NCI-H187 (cell line): ENCODE measurements at regions not wholly inside any gene's neighbourhood (a gene's known extent, or its start where the extent isn't known, plus 50 kb on each side); places are given as distances from the start of the nearest gene placed in this dataset.
"Not testable (repeated sequence)": the region's sequence is repeated elsewhere in the genome, so short reads cannot be mapped to it uniquely, and the experiment has no call there.

ENCODE experiments used
- DNase-seq, 2 experiments: peaks; one replicate each; lab custom pipeline; 2025; lab: John Stamatoyannopoulos, UW

DNA sequence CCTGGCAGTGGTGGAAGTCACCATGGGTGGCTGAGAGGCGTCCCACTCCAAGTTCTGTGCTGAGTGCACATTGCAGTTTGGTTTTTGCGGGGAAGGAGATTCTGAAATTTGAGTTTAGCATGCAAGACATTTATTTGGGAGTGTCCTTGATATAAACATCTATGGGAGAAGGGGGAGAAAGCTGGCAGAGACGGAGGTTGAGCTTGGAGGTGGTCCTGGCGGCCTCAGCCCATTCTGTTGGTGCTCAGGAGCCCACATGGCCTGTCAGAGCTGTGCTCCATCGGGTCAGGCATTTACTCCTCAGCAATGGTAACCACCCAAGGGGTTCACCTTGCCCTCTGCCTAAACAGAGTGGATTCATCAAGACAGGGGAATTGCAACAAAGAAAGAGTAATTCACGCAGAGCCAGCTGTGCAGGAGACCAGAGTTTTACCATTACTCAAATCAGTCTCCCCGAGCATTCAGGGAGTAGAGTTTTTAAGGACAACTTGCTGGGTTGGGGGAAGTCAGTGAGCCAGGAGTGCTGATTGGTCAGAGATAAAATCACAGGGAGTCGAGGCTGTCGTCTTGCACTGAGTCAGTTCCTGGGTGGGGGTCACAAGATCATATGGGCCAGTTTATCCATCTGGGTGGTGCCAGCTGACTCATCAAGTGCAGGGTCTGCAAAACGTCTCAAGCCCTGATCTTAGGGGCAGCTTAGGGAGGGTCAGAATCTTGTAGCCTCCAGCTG, 323.3 kb upstream of the TMEM132C start:
- no peak for DNase-seq

- DNase-seq: no peak
Measured at GRCh38 chr12:127944211-127944899, 322.6 kb upstream of the TMEM132C start.

DNA sequence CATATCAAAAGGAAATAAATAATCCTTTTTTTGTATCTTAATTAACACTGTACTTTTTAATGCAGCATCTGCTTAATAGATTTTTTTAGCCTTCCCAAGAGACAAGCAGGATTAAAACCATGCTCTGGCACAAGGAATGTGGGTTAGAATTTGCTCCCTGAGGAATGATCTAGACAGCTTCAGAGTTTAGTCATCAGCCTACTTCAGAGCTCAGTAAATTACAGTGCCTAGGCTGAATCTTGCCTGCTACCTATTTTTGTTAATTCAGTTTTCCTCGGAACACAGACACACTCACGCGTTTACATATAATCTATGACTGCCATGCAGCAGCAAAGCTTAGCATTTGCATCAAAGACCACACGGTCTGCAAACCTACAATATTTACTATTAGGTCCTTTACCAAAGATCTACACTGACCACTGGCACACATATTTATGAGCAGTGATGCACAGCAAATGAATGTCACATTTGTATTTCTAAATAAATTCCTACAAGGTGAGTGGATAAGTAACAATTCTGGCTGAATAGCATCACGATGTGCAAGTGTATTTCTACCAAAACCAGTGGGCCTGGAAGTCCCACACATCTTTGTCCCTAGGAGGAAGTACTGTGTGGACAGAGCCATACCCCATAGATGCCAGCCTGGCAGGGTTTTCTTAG, 309.8 kb upstream of the TMEM132C start:
- DNase-seq: no peak

GRCh38 chr12:127962303-127962702, 304.7 kb upstream of the TMEM132C start:
- DNase-seq: no peak

DNA sequence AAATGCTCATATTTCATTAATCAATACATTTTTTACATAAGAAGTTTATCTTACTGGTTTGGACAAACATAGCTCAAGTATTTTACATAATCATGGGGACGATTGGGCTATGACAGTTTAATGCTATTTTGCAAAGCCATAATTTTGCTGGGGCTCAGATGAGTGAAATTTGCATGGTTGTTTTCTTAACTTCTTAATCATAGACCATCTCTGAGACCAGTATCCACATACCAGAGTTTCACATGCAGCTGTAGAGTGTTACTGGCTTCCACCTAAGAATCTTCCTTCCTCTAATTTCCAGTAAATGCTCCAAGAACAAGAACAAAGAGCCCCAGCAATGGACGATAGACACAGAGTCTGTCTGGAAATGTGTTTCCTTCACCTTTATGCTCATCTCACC, 303.0 kb upstream of the TMEM132C start:
- DNase-seq: no peak

- no peak for DNase-seq
Measured at GRCh38 chr12:127964717-127965116, 302.3 kb upstream of the TMEM132C start.

DNA sequence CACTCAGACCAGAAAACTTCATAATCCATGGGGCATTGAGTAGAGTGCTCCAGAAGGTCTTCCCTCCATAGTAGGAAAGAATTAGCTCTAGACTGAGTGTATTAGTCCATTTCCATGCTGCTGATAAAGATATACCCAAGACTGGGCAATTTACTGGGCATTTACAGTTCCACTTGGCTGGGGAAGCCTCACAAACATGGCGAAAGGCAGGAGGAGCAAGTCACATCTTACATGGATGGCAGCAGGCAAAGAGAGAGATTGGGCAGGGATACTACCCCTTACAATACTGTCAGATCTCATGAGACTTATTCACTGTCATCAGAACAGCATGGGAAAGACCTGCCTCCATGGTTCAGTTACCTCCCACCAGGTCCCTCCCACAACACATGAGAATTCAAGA, 300.6 kb upstream of the TMEM132C start:
- DNase-seq: no peak

DNA sequence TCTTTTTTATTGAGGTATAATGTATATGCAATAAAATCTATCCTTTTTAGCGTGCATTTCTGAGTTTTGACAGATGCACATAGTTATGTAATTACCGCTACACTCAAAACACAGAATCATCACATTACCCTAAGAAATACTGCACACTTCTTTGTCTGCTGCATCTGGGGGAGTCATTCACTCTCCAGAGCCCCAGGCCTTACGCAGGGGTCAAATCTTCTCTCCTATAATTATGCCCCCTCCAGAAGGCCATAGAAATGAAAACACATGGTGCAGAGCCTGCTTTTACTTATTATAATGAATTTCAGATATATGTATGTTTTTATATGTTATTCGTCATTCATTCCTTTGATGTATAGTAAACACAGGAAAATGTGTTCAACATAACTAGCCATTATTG, 296.5 kb upstream of the TMEM132C start:
- no peak for DNase-seq

GRCh38 chr12:127980585-127980984, 286.4 kb upstream of the TMEM132C start:
- DNase-seq: no peak

DNA sequence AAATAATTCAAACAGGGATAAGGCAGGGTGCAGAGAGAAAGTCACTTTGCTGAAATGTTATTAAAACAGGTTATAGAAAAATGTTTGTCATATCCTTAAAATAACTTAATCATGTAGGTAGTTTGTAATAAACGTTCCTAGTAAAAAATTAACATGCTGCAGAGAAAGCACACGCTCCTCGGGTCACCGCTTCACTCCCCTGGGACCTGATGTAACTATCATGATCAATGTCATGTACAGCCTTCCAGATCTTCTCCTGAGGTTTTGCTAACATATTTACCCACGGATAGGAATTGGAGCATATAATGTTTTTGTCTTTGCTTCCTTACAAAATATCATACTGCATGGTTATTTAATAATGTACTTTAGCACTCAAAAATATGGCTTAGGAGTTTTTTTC, 285.1 kb upstream of the TMEM132C start:
- DNase-seq: no peak

GRCh38 chr12:127983213-127983791, 283.7 kb upstream of the TMEM132C start:
- DNase-seq: not testable (repeated sequence)

DNA sequence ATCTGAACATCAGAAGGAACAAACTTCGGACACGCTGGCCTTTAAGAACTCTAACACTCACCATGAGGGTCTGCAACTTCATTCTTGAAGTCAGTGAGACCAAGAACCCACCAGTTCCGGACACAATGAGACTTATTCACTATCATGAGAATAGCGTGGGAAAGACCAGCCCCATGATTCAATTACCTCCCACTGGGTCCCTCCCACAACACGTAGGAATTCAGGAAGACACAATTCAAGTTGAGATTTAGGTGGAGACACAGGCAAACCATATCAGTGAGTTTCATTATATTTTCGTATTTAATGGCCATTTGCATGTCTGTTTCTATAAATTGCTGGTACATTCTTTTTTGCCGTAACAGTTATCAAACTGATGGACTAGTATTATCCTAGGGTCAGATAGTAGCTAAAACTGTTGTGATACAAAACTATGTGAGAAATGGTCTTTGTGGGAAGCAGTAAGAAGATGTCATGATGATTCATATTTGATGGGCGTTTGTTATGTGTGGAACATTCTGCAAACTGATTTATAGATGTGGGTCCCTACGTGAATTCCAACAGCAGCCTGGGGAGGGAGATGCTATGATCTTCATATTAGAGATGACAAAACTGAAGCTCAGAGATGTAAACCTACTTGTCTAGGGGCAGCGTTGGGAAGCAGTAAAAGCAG, 282.4 kb upstream of the TMEM132C start:
- no peak for DNase-seq

DNA sequence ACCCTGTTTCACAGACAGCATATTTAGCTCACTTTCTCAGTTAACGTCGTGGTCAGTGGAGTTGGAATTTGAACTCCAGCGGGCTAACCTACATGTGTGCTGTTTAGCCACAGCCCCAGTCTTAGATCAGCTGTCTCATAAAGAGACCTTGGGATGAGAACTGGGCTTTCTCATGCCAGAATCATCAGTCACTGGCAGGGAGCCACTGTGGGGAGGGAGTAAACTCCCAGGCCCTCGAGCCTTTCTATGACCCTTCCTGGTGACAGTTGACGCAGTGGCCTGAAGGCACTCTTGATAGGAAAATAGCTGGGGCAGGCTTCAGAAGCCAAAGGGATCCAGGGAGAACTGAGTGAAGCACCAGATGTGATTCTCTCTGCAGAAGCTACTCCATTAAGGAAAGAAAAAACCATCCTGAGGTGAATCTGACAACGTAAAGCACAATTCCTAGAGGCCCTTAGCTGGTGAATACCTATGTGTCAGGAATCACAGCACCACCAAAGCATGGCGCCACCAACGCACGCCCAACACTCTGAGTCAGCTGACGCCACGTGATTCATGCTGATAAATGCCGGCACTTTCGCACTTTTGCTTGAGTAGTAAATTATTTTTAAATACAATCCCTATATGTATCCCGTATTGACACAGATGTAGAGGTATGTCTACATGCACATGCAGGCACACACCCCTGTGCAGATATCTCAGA, 279.6 kb upstream of the TMEM132C start:
- peak in 1 of 2 experiments; percentile 37 for DNase-seq

- no peak for DNase-seq
Measured at GRCh38 chr12:127991485-127991884, 275.5 kb upstream of the TMEM132C start.

GRCh38 chr12:127998988-127999387, 268.0 kb upstream of the TMEM132C start:
- no peak for DNase-seq

- no peak for DNase-seq
Measured at GRCh38 chr12:128004383-128004938, 262.5 kb upstream of the TMEM132C start.

- DNase-seq: no peak
Measured at GRCh38 chr12:128007250-128007649, 259.7 kb upstream of the TMEM132C start.

GRCh38 chr12:128008341-128008740, 258.6 kb upstream of the TMEM132C start:
- DNase-seq: no peak

DNA sequence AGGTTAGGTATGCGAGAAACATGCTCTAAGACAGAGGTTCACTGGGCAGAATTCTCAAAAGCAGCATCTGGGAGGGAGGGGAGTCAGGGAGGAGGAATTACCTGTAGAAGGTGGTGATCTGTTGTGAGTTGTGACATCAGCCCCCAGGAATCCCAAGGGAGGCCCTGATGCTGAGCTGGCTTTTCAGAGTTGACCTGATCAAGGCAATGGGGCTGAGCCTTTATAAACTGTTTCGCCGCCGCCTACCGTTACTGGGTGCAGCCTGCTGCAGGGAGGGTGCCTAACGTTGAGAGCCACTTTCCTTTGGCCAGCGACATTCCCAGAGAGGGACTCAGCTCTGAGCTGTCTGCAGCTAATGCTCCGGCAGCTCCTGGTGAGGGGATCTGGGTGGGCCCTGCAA, 257.9 kb upstream of the TMEM132C start:
- DNase-seq: no peak

GRCh38 chr12:128012110-128012509, 254.9 kb upstream of the TMEM132C start:
- no peak for DNase-seq

DNA sequence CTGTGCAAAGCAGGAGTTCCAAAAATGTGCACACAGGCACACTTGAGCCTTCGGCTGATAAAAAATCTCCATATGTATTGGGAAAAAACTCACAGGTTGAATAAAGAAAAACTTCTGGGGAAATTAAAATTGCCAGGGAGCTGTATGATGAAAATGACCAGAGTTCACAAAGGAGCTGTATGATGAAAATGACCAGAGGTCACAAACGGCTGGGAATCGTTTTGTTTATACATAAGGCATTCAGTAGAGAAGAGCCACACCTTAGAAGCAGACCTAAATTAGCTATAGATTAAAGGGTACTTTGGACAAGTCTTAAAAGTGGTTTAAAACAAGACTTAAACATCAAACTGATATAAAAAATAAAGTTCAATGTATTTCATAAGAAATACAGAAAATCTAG, 251.7 kb upstream of the TMEM132C start:
- no peak for DNase-seq
